CD14-positive monocyte (primary cell): ENCODE measurements at regions not wholly inside any gene's neighbourhood (a gene's known extent, or its start where the extent isn't known, plus 50 kb on each side); places are given as distances from the start of the nearest gene placed in this dataset.
"Not testable (repeated sequence)": the region's sequence is repeated elsewhere in the genome, so short reads cannot be mapped to it uniquely, and the experiment has no call there.

Source experiments
- DNase-seq, 3 donors: peaks; one replicate each; pipeline ENCODE4 v3.0.0-alpha.2; 2011 to 2022
- H2AFZ ChIP-seq: 2 replicates; pipeline ENCODE4 v1.6.0; 2012; ENCODE audit warnings: mild to moderate bottlenecking, low read depth, low read length, inconsistent platforms; ENCODE audit not compliant: insufficient read depth, poor library complexity, severe bottlenecking
- H3K27ac ChIP-seq, 2 donors: 1 replicate in 1 of 2; 2 replicates in 1 of 2; pipeline ENCODE4 v1.5.1; 2012 to 2013; ENCODE audit warnings: low read length in 2 of 2, control low read depth in 1 of 2, inconsistent platforms in 1 of 2, low read depth in 1 of 2, mild to moderate bottlenecking in 1 of 2
- H3K27me3 ChIP-seq, 2 donors: one replicate each; pipeline versions ENCODE4 v1.6.0 to v1.6.1; 2011 to 2013; ENCODE audit warnings: low read length in 2 of 2; ENCODE audit not compliant: control insufficient read depth in 2 of 2, insufficient read depth in 2 of 2
- H3K36me3 ChIP-seq, 2 donors: replicated peaks in 1 of 2; 1 replicate in 1 of 2; 2 replicates in 1 of 2; pipeline versions ENCODE4 v1.5.1 to v1.6.1; 2012 to 2013; ENCODE audit warnings: low read length in 2 of 2, control low read depth in 1 of 2, inconsistent platforms in 1 of 2, mild to moderate bottlenecking in 1 of 2; ENCODE audit not compliant: insufficient read depth in 2 of 2, control insufficient read depth in 1 of 2
- H3K4me1 ChIP-seq, 2 donors: 1 replicate in 1 of 2; 2 replicates in 1 of 2; pipeline versions ENCODE4 v1.5.1 to v1.6.1; 2012 to 2013; ENCODE audit warnings: low read length in 2 of 2, control low read depth in 1 of 2, inconsistent platforms in 1 of 2, mild to moderate bottlenecking in 1 of 2, moderate library complexity in 1 of 2; ENCODE audit not compliant: insufficient read depth in 2 of 2, control insufficient read depth in 1 of 2
- H3K4me2 ChIP-seq: replicated peaks from 2 replicates; pipeline ENCODE3; 2012; ENCODE audit warnings: low read length, moderate library complexity, mild to moderate bottlenecking; ENCODE audit not compliant: poor library complexity, severe bottlenecking; ENCODE audit errors: extremely low read depth
- H3K4me3 ChIP-seq, 3 experiments: fragments of 200-600 bp in 1 of 3; sonication (generic) in 1 of 3; replicated peaks in 1 of 3; 1 replicate in 2 of 3; 2 replicates in 1 of 3; pipeline ENCODE4 v1.5.1; 2011 to 2013; ENCODE audit warnings: low read length in 3 of 3, mild to moderate bottlenecking in 3 of 3, control low read depth in 2 of 3, low read depth in 2 of 3, inconsistent platforms in 1 of 3, moderate library complexity in 1 of 3
- H3K79me2 ChIP-seq: 2 replicates; pipeline ENCODE4 v1.6.0; 2012; ENCODE audit warnings: mild to moderate bottlenecking, control low read depth, inconsistent platforms, low read length, moderate library complexity; ENCODE audit not compliant: insufficient read depth
- H3K9ac ChIP-seq: 2 replicates; pipeline ENCODE4 v1.6.0; 2017; ENCODE audit warnings: low read length, mild to moderate bottlenecking; ENCODE audit not compliant: insufficient read depth, poor library complexity, severe bottlenecking
- H3K9me3 ChIP-seq, 2 donors: replicated peaks in 1 of 2; 1 replicate in 1 of 2; 2 replicates in 1 of 2; pipeline versions ENCODE4 v1.5.1 to v1.6.1; 2012 to 2013; ENCODE audit warnings: low read length in 2 of 2, control low read depth in 1 of 2; ENCODE audit not compliant: control insufficient read depth in 1 of 2, insufficient read depth in 1 of 2
- H4K20me1 ChIP-seq: 2 replicates; pipeline ENCODE4 v1.6.0; 2012; ENCODE audit warnings: mild to moderate bottlenecking, low read length, control low read depth, moderate library complexity; ENCODE audit not compliant: insufficient read depth
- H3K27ac Mint-ChIP-seq, 7 donors: one replicate each; pipeline ENCODE4 v1.8.0; 2020; ENCODE audit warnings: mild to moderate bottlenecking in 7 of 7, mixed read lengths in 7 of 7, moderate library complexity in 6 of 7, inconsistent platforms in 2 of 7
- H3K27me3 Mint-ChIP-seq, 3 donors: one replicate each; pipeline ENCODE4 v1.8.0; 2021 to 2022; ENCODE audit warnings: low read depth in 3 of 3, mild to moderate bottlenecking in 3 of 3, mixed read lengths in 3 of 3, moderate library complexity in 3 of 3, inconsistent platforms in 1 of 3
- H3K36me3 Mint-ChIP-seq, 2 donors: one replicate each; pipeline ENCODE4 v1.8.0; 2020; ENCODE audit warnings: mixed read lengths in 2 of 2, inconsistent platforms in 1 of 2, mild to moderate bottlenecking in 1 of 2
- H3K4me1 Mint-ChIP-seq: one replicate; pipeline ENCODE4 v1.8.0; 2020; ENCODE audit warnings: mild to moderate bottlenecking, mixed read lengths
- H3K4me3 Mint-ChIP-seq, 2 donors: one replicate each; pipeline ENCODE4 v1.8.0; 2020; ENCODE audit warnings: mild to moderate bottlenecking in 2 of 2, mixed read lengths in 2 of 2, moderate library complexity in 1 of 2
- H3K9me3 Mint-ChIP-seq, 7 donors: one replicate each; pipeline ENCODE4 v1.8.0; 2020 to 2022; ENCODE audit warnings: mixed read lengths in 7 of 7, mild to moderate bottlenecking in 6 of 7, moderate library complexity in 6 of 7, inconsistent platforms in 2 of 7
- WGBS: methylation state at CpG from one replicate; pipeline ENCODE4 v1.1.5; 2013; ENCODE audit warnings: missing lambda C conversion rate; ENCODE audit not compliant: insufficient coverage; 5-methylcytosine and 5-hydroxymethylcytosine counted together
- intact Hi-C, 2 donors: fragments of 100-400 bp; cut with micrococcal nuclease; formaldehyde crosslinking; loops; one replicate each; pipeline versions ENCODE4 v1.15.0 to v1.15.1; 2023
- TF ChIP-seq, protein P1 (sequence below): fragments of 200-600 bp; IDR thresholded peaks from one replicate; pipeline ENCODE4 v1.8.0; 2022; ENCODE audit warnings: antibody characterized with exemption, mild to moderate bottlenecking

DNA sequence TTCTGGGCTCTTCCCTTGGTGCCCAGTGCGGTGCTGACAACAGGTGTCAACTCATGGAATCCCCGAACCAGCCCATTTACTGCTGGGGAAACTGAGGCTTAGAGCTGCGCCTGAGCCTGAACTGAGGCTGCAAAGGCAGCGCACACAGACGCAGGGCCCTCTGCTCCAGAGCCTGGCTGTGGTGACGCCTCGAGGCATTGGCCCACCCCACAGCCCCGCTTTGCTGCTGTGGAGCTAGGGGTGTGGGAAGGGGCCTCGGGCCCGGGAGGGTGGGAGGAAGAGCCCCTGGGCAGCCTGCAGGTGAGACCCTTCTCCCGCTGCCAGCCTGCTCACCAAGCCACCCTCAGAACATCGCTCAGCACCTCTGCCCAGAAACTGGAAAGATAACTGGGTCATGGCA, 97.4 kb upstream of the LRPAP1 start:
- H3K4me1 ChIP-seq = no peaks in the 10 kb centered on the region
- H3K9me3 ChIP-seq = no peaks in the 10 kb centered on the region
- WGBS = 94% methylated on average over 10 of the region's 12 CpGs
- H3K4me3 Mint-ChIP-seq = no peak overlapping the region
- no peaks in the 10 kb centered on the region for H3K36me3 ChIP-seq
- peaks cover 5 to 14% (median 8%) of the 10 kb centered on the region in 3 donors for H3K27me3 Mint-ChIP-seq
- no peak overlapping the region for H3K4me3 ChIP-seq
- peaks cover 0 to 2% of the 10 kb centered on the region in 2 donors for H3K27me3 ChIP-seq
- no peak for DNase-seq
- H3K9ac ChIP-seq = no peak overlapping the region
- H3K36me3 Mint-ChIP-seq = no peaks in the 10 kb centered on the region
- TF ChIP-seq, protein P1, sequence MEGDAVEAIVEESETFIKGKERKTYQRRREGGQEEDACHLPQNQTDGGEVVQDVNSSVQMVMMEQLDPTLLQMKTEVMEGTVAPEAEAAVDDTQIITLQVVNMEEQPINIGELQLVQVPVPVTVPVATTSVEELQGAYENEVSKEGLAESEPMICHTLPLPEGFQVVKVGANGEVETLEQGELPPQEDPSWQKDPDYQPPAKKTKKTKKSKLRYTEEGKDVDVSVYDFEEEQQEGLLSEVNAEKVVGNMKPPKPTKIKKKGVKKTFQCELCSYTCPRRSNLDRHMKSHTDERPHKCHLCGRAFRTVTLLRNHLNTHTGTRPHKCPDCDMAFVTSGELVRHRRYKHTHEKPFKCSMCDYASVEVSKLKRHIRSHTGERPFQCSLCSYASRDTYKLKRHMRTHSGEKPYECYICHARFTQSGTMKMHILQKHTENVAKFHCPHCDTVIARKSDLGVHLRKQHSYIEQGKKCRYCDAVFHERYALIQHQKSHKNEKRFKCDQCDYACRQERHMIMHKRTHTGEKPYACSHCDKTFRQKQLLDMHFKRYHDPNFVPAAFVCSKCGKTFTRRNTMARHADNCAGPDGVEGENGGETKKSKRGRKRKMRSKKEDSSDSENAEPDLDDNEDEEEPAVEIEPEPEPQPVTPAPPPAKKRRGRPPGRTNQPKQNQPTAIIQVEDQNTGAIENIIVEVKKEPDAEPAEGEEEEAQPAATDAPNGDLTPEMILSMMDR = no peak
- no peak overlapping the region for H3K27ac Mint-ChIP-seq
- H3K27ac ChIP-seq = no peak overlapping the region
- H3K79me2 ChIP-seq = no peaks in the 10 kb centered on the region
- H2AFZ ChIP-seq = no peak overlapping the region
- H3K4me1 Mint-ChIP-seq = no peaks in the 10 kb centered on the region
- intact Hi-C loops = no loop called here
- peaks cover 0 to 13% (median 5%) of the 10 kb centered on the region in 7 donors for H3K9me3 Mint-ChIP-seq
- H4K20me1 ChIP-seq = no peaks in the 10 kb centered on the region
- no peak overlapping the region for H3K4me2 ChIP-seq

DNA sequence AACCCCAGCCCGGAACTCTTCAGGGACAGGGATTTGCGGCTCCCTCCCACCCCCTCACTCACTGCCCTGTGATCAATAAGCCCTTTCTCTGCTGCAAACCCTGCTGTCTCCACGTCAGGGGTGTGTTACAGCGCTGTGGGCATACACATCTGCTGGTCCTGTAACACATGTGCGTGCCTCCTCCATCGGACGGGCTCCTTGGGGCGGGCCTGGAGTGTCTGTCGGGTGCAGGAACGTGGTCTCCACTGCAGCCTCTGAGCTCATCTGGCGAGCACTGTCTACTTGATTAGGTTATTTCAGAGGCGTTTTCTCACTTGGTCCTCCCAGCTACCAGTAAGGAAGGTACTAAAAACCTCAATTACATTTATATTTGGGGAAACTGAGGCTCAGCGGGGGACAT, 97.0 kb upstream of the LRPAP1 start:
- H4K20me1 ChIP-seq, H3K36me3 ChIP-seq, H3K27ac ChIP-seq, intact Hi-C loops, H3K4me3 Mint-ChIP-seq, H3K4me1 Mint-ChIP-seq, H3K4me1 ChIP-seq, H3K79me2 ChIP-seq, H3K4me2 ChIP-seq, H3K36me3 Mint-ChIP-seq, H3K27me3 ChIP-seq, H3K9ac ChIP-seq, H2AFZ ChIP-seq, DNase-seq, H3K9me3 ChIP-seq, H3K4me3 ChIP-seq: not testable (repeated sequence)
- Mint-ChIP-seq H3K27me3 (peaks cover 5 to 19% (median 8%) of the 10 kb centered on the region in 3 donors), H3K9me3 (peaks cover 0 to 13% (median 5%) of the 10 kb centered on the region in 7 donors), H3K27ac (peak overlapping the region in 1 of 7 donors; percentile 46)
- WGBS = 95% methylated on average over 12 of the region's 13 CpGs
